Ishikawa (cell line): ENCODE measurements at regions not wholly inside any gene's neighbourhood (a gene's known extent, or its start where the extent isn't known, plus 50 kb on each side); places are given as distances from the start of the nearest gene placed in this dataset.

ENCODE experiments used
- CEBPB ChIP-seq: IDR thresholded peaks from 2 replicates; pipeline ENCODE4 v1.6.1; 2012
- EGR1 ChIP-seq: IDR thresholded peaks from 2 replicates; pipeline ENCODE4 v1.6.1; 2012
- EP300 ChIP-seq: IDR thresholded peaks from 2 replicates; pipeline ENCODE4 v1.6.1; 2012; ENCODE audit warnings: borderline replicate concordance
- FOXM1 ChIP-seq: IDR thresholded peaks from 2 replicates; pipeline ENCODE4 v1.6.1; 2012; ENCODE audit warnings: low read depth, borderline replicate concordance
- MAX ChIP-seq: IDR thresholded peaks from 2 replicates; pipeline ENCODE4 v1.6.1; 2012
- NFIC ChIP-seq: IDR thresholded peaks from 2 replicates; pipeline ENCODE4 v1.6.1; 2012
- RAD21 ChIP-seq: IDR thresholded peaks from 2 replicates; pipeline ENCODE4 v1.6.1; 2012; ENCODE audit warnings: low read depth
- TAF1 ChIP-seq: IDR thresholded peaks from 2 replicates; pipeline ENCODE4 v1.6.1; 2012; ENCODE audit warnings: low read depth, mild to moderate bottlenecking
- TCF12 ChIP-seq: IDR thresholded peaks from 2 replicates; pipeline ENCODE4 v1.6.1; 2012; ENCODE audit warnings: low read depth
- TEAD4 ChIP-seq: IDR thresholded peaks from 2 replicates; pipeline ENCODE4 v1.6.1; 2012
- USF1 ChIP-seq: IDR thresholded peaks from 2 replicates; pipeline ENCODE4 v1.6.1; 2012
- YY1 ChIP-seq: IDR thresholded peaks from 2 replicates; pipeline ENCODE4 v1.6.1; 2012; ENCODE audit warnings: low read depth
- ZBTB7A ChIP-seq: IDR thresholded peaks from 2 replicates; pipeline ENCODE4 v1.6.1; 2012; ENCODE audit warnings: low read depth
- TF ChIP-seq, protein P1 (sequence below): IDR thresholded peaks from 2 replicates; pipeline ENCODE4 v1.6.1; 2012; ENCODE audit warnings: low read depth, mild to moderate bottlenecking

- TF ChIP-seq MAX = no peak
- no peak for TF ChIP-seq ZBTB7A
- TF ChIP-seq USF1 = no peak
- TF ChIP-seq CEBPB = no peak
- TF ChIP-seq TAF1 = no peak
- no peak for TF ChIP-seq EGR1
- TF ChIP-seq EP300 = no peak
These were observed 123.8 kb upstream of the ZEB2 start for GRCh38 chr2:144643537-144644336.

GRCh38 chr2:144642856-144643255, 122.9 kb upstream of the ZEB2 start:
- TF ChIP-seq FOXM1 = no peak
- no peak for TF ChIP-seq NFIC
- TF ChIP-seq TCF12 = no peak
- no peak for TF ChIP-seq MAX

GRCh38 chr2:144642131-144642530, 122.2 kb upstream of the ZEB2 start:
- TF ChIP-seq TEAD4 (no peak), EP300 (no peak), TCF12 (no peak), RAD21 (no peak), NFIC (no peak)

GRCh38 chr2:144632809-144633208, 112.9 kb upstream of the ZEB2 start:
- no peak for TF ChIP-seq RAD21
- no peak for TF ChIP-seq MAX

GRCh38 chr2:144631636-144632035, 111.7 kb upstream of the ZEB2 start:
- TF ChIP-seq FOXM1 = no peak

- TF ChIP-seq RAD21 (no peak), ZBTB7A (no peak), EP300 (no peak), YY1 (no peak), TAF1 (no peak)
- TF ChIP-seq, protein P1, sequence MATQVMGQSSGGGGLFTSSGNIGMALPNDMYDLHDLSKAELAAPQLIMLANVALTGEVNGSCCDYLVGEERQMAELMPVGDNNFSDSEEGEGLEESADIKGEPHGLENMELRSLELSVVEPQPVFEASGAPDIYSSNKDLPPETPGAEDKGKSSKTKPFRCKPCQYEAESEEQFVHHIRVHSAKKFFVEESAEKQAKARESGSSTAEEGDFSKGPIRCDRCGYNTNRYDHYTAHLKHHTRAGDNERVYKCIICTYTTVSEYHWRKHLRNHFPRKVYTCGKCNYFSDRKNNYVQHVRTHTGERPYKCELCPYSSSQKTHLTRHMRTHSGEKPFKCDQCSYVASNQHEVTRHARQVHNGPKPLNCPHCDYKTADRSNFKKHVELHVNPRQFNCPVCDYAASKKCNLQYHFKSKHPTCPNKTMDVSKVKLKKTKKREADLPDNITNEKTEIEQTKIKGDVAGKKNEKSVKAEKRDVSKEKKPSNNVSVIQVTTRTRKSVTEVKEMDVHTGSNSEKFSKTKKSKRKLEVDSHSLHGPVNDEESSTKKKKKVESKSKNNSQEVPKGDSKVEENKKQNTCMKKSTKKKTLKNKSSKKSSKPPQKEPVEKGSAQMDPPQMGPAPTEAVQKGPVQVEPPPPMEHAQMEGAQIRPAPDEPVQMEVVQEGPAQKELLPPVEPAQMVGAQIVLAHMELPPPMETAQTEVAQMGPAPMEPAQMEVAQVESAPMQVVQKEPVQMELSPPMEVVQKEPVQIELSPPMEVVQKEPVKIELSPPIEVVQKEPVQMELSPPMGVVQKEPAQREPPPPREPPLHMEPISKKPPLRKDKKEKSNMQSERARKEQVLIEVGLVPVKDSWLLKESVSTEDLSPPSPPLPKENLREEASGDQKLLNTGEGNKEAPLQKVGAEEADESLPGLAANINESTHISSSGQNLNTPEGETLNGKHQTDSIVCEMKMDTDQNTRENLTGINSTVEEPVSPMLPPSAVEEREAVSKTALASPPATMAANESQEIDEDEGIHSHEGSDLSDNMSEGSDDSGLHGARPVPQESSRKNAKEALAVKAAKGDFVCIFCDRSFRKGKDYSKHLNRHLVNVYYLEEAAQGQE = no peak
These were observed 110.7 kb upstream of the ZEB2 start for GRCh38 chr2:144630459-144631215.

GRCh38 chr2:144629935-144630334, 110.0 kb upstream of the ZEB2 start:
- TF ChIP-seq EGR1 (no peak), USF1 (no peak), MAX (no peak), RAD21 (no peak)

- TF ChIP-seq ZBTB7A = no peak
- no peak for TF ChIP-seq RAD21
- TF ChIP-seq MAX = no peak
- no peak for TF ChIP-seq EP300
- TF ChIP-seq FOXM1 = no peak
- no peak for TF ChIP-seq TCF12
- TF ChIP-seq TEAD4 = no peak
- no peak for TF ChIP-seq USF1
- no peak for TF ChIP-seq NFIC
These were observed 108.6 kb upstream of the ZEB2 start for GRCh38 chr2:144628566-144628965.
